HCT116 (cell line): ENCODE measurements at regions not wholly inside any gene's neighbourhood (a gene's known extent, or its start where the extent isn't known, plus 50 kb on each side); places are given as distances from the start of the nearest gene placed in this dataset.

Experiments used
- ATAC-seq: fragments of 200-7000 bp; cut with Tn5 transposase; 2 replicates; pipeline ENCODE4 v1.9.1; 2020; ENCODE audit warnings: mild to moderate bottlenecking, moderate library complexity
- BruUV-seq: library from RNA; stranded (reverse); fragments of 400-500 nt; replicated peaks from 2 replicates; lab custom pipeline; 2021; lab: Mats Ljungman, UMichigan
- CTCF ChIA-PET: fragments of 300-600 bp; sonication (Branson Sonifier 250); formaldehyde crosslinking; loops from one replicate; lab custom pipeline; 2021; ENCODE audit warnings: antibody characterized with exemption; lab: Charles Lee
- POLR2A ChIA-PET: fragments of 300-600, 350-600 bp; sonication (Branson Sonifier 250); formaldehyde crosslinking; loops from one replicate; lab custom pipeline; 2021; ENCODE audit warnings: antibody characterized with exemption; lab: Charles Lee
- RAD21 ChIA-PET, 2 experiments: fragments of 300-600 bp; sonication (Branson Sonifier 250); formaldehyde crosslinking; loops; one replicate each; lab custom pipeline; 2023; ENCODE audit warnings: low total read pairs in 2 of 2; ENCODE audit not compliant: uncharacterized antibody in 2 of 2, unreplicated experiment in 2 of 2, low non-redundant PET in 1 of 2; lab: Charles Lee
- DNase-seq: peaks from one replicate; pipeline ENCODE4 v3.0.0-alpha.2; 2010; ENCODE audit warnings: low read depth, low spot score
- H2AFZ ChIP-seq: fragments of 200-600 bp; shearing (Covaris generic), sonication (generic); 2 replicates; pipeline ENCODE4 v1.6.1; 2017; ENCODE audit warnings: low read depth, mixed run types, mixed read lengths, antibody characterized with exemption, low read length; ENCODE audit not compliant: poor library complexity, severe bottlenecking
- H3K27ac ChIP-seq: 2 replicates; pipeline ENCODE4 v1.5.1; 2012; ENCODE audit warnings: low read depth, low read length
- H3K27me3 ChIP-seq: fragments of 200-600 bp; sonication (generic); 2 replicates; pipeline ENCODE4 v1.6.1; 2016; ENCODE audit warnings: mixed run types, low read length, mixed read lengths; ENCODE audit not compliant: insufficient read depth
- H3K36me3 ChIP-seq, 2 experiments: fragments of 200-500 bp in 1 of 2; fragments of 200-600 bp in 1 of 2; sonication (Bioruptor generic) in 1 of 2; sonication (generic) in 1 of 2; 2 replicates each; pipeline versions ENCODE4 v1.5.1 to v1.6.1; 2014 to 2016; ENCODE audit warnings: low read length in 2 of 2, inconsistent platforms in 1 of 2, mixed read lengths in 1 of 2, mixed run types in 1 of 2; ENCODE audit not compliant: insufficient read depth in 2 of 2, control insufficient read depth in 1 of 2
- H3K4me1 ChIP-seq, 2 experiments: fragments of 200-600 bp in 1 of 2; sonication (generic) in 1 of 2; 2 replicates each; pipeline versions ENCODE4 v1.5.1 to v1.6.1; 2012 to 2017; ENCODE audit warnings: low read length in 2 of 2, inconsistent platforms in 1 of 2, mild to moderate bottlenecking in 1 of 2, mixed read lengths in 1 of 2, mixed run types in 1 of 2, moderate library complexity in 1 of 2; ENCODE audit not compliant: insufficient read depth in 2 of 2, control insufficient read depth in 1 of 2
- H3K4me2 ChIP-seq: fragments of 200-600 bp; sonication (generic); 2 replicates; pipeline ENCODE4 v1.6.1; 2017; ENCODE audit warnings: mixed run types, low read length, mixed read lengths
- H3K4me3 ChIP-seq, 2 experiments: fragments of 200-600 bp in 1 of 2; sonication (generic) in 1 of 2; replicated peaks in 1 of 2; 2 replicates each; pipeline ENCODE4 v1.5.1; 2011 to 2016; ENCODE audit warnings: low read length in 2 of 2, control low read depth in 1 of 2, low read depth in 1 of 2, mild to moderate bottlenecking in 1 of 2, mixed read lengths in 1 of 2, mixed run types in 1 of 2
- H3K79me2 ChIP-seq: fragments of 200-600 bp; sonication (generic); 2 replicates; pipeline ENCODE4 v1.6.1; 2017; ENCODE audit warnings: mild to moderate bottlenecking, mixed run types, low read length, moderate library complexity, mixed read lengths; ENCODE audit not compliant: insufficient read depth
- H3K9ac ChIP-seq: fragments of 200-600 bp; sonication (generic); 2 replicates; pipeline ENCODE4 v1.6.1; 2016; ENCODE audit warnings: low read length, mixed read lengths
- H3K9me2 ChIP-seq: fragments of 200-600 bp; sonication (generic), shearing (Covaris generic); 2 replicates; pipeline ENCODE4 v1.6.1; 2017; ENCODE audit warnings: mixed run types, mild to moderate bottlenecking, moderate library complexity; ENCODE audit not compliant: insufficient read depth
- H3K9me3 ChIP-seq, 2 experiments: fragments of 200-500 bp in 1 of 2; fragments of 200-600 bp in 1 of 2; sonication (Bioruptor generic) in 1 of 2; sonication (generic) in 1 of 2; 2 replicates each; pipeline ENCODE4 v1.6.1; 2014 to 2017; ENCODE audit warnings: low read length in 2 of 2, mixed read lengths in 2 of 2, inconsistent platforms in 1 of 2, low read depth in 1 of 2, mild to moderate bottlenecking in 1 of 2, mixed run types in 1 of 2, moderate library complexity in 1 of 2; ENCODE audit not compliant: control insufficient read depth in 1 of 2, insufficient read depth in 1 of 2
- H4K20me1 ChIP-seq: fragments of 200-600 bp; sonication (generic), shearing (Covaris generic); 2 replicates; pipeline ENCODE4 v1.6.1; 2017; ENCODE audit warnings: mixed run types, mild to moderate bottlenecking, moderate library complexity; ENCODE audit not compliant: insufficient read depth
- ATF3 ChIP-seq: IDR thresholded peaks from 2 replicates; pipeline ENCODE4 v1.6.1; 2012
- CBX3 ChIP-seq: IDR thresholded peaks from 2 replicates; pipeline ENCODE4 v1.6.1; 2012; ENCODE audit warnings: low read depth
- CEBPB ChIP-seq: IDR thresholded peaks from 2 replicates; pipeline ENCODE4 v1.6.1; 2012; ENCODE audit warnings: low read depth
- EGR1 ChIP-seq: IDR thresholded peaks from 2 replicates; pipeline ENCODE4 v1.6.1; 2012; ENCODE audit warnings: low read depth
- ELF1 ChIP-seq: IDR thresholded peaks from 2 replicates; pipeline ENCODE4 v1.6.1; 2012; ENCODE audit warnings: low read depth, borderline replicate concordance
- EZH2phosphoT487 ChIP-seq: fragments of 200-600 bp; IDR thresholded peaks from 2 replicates; pipeline ENCODE4 v1.6.1; 2018; ENCODE audit warnings: antibody characterized with exemption, borderline replicate concordance
- POLR2A ChIP-seq: IDR thresholded peaks from 2 replicates; pipeline ENCODE4 v1.7.0; 2011; ENCODE audit warnings: borderline replicate concordance; ENCODE audit not compliant: insufficient read depth, insufficient read length; ENCODE audit errors: extremely low read depth
- POLR2AphosphoS5 ChIP-seq: IDR thresholded peaks from 2 replicates; pipeline ENCODE4 v1.6.1; 2011; ENCODE audit warnings: mild to moderate bottlenecking, low read depth, low read length, moderate library complexity
- RAD21 ChIP-seq: IDR thresholded peaks from 2 replicates; pipeline ENCODE4 v1.6.1; 2012; ENCODE audit warnings: low read depth, mild to moderate bottlenecking
- SIN3A ChIP-seq: IDR thresholded peaks from 2 replicates; pipeline ENCODE4 v1.6.1; 2012; ENCODE audit warnings: low read depth
- SP1 ChIP-seq: IDR thresholded peaks from 2 replicates; pipeline ENCODE4 v1.6.1; 2012; ENCODE audit warnings: low read depth
- SRF ChIP-seq: IDR thresholded peaks from 2 replicates; pipeline ENCODE4 v1.6.1; 2012; ENCODE audit warnings: low read depth
- TCF7L2 ChIP-seq: IDR thresholded peaks from 2 replicates; pipeline ENCODE4 v1.7.0; 2011; ENCODE audit warnings: borderline replicate concordance, inconsistent platforms; ENCODE audit not compliant: insufficient read depth, insufficient read length; ENCODE audit errors: extremely low read depth
- YY1 ChIP-seq: IDR thresholded peaks from 2 replicates; pipeline ENCODE4 v1.6.1; 2011; ENCODE audit warnings: low read length, low read depth, moderate library complexity, mild to moderate bottlenecking; ENCODE audit not compliant: insufficient replicate concordance; ENCODE audit errors: extremely low read depth
- ZFX ChIP-seq: fragments of 450-650 bp; IDR thresholded peaks from 2 replicates; pipeline ENCODE4 v1.6.1; 2017
- ZNF274 ChIP-seq: fragments of 200-500 bp; sonication (Bioruptor generic); IDR thresholded peaks from 2 replicates; pipeline ENCODE4 v1.6.1; 2014; ENCODE audit warnings: mild to moderate bottlenecking, low read depth, low read length, inconsistent platforms
- intact Hi-C: fragments of 100-400 bp; cut with micrococcal nuclease; formaldehyde crosslinking; loops from 2 replicates; pipeline ENCODE4 v1.10.0; 2022

- Histone ChIP-seq H3K9me3 (peaks cover 31 to 45% of the 10 kb centered on the region in 2 experiments; a peak in 2 of 4 replicates), H3K9ac (no peak overlapping the region), H3K9me2 (no peaks in the 10 kb centered on the region), H3K27ac (no peak overlapping the region), H3K27me3 (no peaks in the 10 kb centered on the region), H2AFZ (no peak overlapping the region), H3K79me2 (no peaks in the 10 kb centered on the region), H4K20me1 (no peaks in the 10 kb centered on the region; the same call in 1 of the 2 replicates), H3K36me3 (no peaks in the 10 kb centered on the region), H3K4me2 (no peak overlapping the region), H3K4me1 (no peaks in the 10 kb centered on the region), H3K4me3 (no peak overlapping the region)
- ATAC-seq (no peak), DNase-seq (no peak)
- ChIA-PET POLR2A (no interaction called here), CTCF (no interaction called here), RAD21 (no interaction called here)
- TF ChIP-seq EGR1 (no peak), SP1 (no peak), ZNF274 (no peak), ELF1 (no peak), ATF3 (no peak), YY1 (no peak)
- intact Hi-C loops, result no loop called here
- no TSS peak for BruUV-seq
Observed at GRCh38 chr10:105807935-105808587, 1167.0 kb downstream of the SORCS3 start.

- RAD21 ChIA-PET, result no interaction called here
- TF ChIP-seq CBX3 (no peak), SIN3A (no peak), ZFX (no peak), EZH2phosphoT487 (no peak), POLR2A (no peak), RAD21 (no peak), ZNF274 (no peak), TCF7L2 (no peak), SRF (no peak), CEBPB (no peak), EGR1 (no peak), POLR2AphosphoS5 (no peak)
- intact Hi-C loops, result no loop called here
- Histone ChIP-seq H3K9me3 (peaks cover 23 to 30% of the 10 kb centered on the region in 2 experiments; a peak in 2 of 4 replicates), H3K4me1 (no peaks in the 10 kb centered on the region), H3K79me2 (no peaks in the 10 kb centered on the region), H3K4me2 (no peak overlapping the region), H2AFZ (no peak overlapping the region), H3K9me2 (no peaks in the 10 kb centered on the region), H3K36me3 (no peaks in the 10 kb centered on the region), H4K20me1 (no peaks in the 10 kb centered on the region; the same call in 1 of the 2 replicates), H3K4me3 (no peak overlapping the region), H3K27me3 (no peaks in the 10 kb centered on the region), H3K9ac (no peak overlapping the region), H3K27ac (no peak overlapping the region)
- no TSS peak for BruUV-seq
- ATAC-seq (no peak), DNase-seq (no peak)
- CTCF ChIA-PET, result no interaction called here
- POLR2A ChIA-PET, result no interaction called here
Observed at GRCh38 chr10:105803206-105803605, 1162.1 kb downstream of the SORCS3 start.
